ENCODE measurements at regions not wholly inside any gene's neighbourhood (a gene's known extent, or its start where the extent isn't known, plus 50 kb on each side); places are given as distances from the start of the nearest gene placed in this dataset.
"Not testable (repeated sequence)": the region's sequence is repeated elsewhere in the genome, so short reads cannot be mapped to it uniquely, and the experiment has no call there.

DNA sequence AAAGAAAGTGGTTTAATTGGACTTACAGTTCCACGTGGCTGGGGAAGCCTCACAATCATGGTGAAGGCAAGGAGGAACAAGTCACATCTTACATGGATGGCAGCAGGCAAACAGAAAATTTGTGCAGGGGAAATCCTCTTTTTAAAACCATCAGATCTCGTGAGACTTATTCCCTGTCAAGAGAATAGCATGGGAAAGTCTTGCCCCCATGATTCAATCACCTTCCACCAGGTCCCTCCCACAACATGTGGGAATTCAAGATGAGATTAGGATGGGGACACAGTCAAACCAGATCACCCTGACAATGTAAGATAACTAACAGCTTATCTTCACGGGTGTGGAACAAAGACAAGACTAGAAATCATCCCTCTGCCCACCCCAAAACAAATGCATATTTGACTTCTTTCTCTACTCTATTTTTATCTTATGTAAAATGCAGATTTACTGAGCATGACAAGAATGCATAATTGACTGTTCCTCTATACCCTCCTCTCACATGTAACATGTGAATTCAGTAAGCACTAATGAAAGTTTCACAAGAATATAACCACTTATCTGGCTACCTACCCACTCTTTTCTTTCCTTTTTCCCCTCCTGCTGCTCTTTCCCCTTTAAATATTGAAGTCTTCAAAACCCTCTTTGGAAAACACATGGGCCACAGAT, 110.8 kb upstream of the METTL14 start:
- TF ChIP-seq, protein P1, sequence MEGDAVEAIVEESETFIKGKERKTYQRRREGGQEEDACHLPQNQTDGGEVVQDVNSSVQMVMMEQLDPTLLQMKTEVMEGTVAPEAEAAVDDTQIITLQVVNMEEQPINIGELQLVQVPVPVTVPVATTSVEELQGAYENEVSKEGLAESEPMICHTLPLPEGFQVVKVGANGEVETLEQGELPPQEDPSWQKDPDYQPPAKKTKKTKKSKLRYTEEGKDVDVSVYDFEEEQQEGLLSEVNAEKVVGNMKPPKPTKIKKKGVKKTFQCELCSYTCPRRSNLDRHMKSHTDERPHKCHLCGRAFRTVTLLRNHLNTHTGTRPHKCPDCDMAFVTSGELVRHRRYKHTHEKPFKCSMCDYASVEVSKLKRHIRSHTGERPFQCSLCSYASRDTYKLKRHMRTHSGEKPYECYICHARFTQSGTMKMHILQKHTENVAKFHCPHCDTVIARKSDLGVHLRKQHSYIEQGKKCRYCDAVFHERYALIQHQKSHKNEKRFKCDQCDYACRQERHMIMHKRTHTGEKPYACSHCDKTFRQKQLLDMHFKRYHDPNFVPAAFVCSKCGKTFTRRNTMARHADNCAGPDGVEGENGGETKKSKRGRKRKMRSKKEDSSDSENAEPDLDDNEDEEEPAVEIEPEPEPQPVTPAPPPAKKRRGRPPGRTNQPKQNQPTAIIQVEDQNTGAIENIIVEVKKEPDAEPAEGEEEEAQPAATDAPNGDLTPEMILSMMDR (IDR thresholded peaks at IDR 0.05; ENCODE audit: low read length), result not testable (repeated sequence)
- not testable (repeated sequence) for TF ChIP-seq EZH2 (IDR thresholded peaks at IDR 0.05; ENCODE audit: borderline replicate concordance, low read length)

Data from OCI-LY1 (cell line).